GM21619 (cell line): ENCODE measurements at regions not wholly inside any gene's neighbourhood (a gene's known extent, or its start where the extent isn't known, plus 50 kb on each side); places are given as distances from the start of the nearest gene placed in this dataset.

Experiments
- ATAC-seq: cut with Tn5 transposase; IDR thresholded peaks from one replicate; pipeline ENCODE4 v1.9.1; 2021; ENCODE audit not compliant: unreplicated experiment

DNA sequence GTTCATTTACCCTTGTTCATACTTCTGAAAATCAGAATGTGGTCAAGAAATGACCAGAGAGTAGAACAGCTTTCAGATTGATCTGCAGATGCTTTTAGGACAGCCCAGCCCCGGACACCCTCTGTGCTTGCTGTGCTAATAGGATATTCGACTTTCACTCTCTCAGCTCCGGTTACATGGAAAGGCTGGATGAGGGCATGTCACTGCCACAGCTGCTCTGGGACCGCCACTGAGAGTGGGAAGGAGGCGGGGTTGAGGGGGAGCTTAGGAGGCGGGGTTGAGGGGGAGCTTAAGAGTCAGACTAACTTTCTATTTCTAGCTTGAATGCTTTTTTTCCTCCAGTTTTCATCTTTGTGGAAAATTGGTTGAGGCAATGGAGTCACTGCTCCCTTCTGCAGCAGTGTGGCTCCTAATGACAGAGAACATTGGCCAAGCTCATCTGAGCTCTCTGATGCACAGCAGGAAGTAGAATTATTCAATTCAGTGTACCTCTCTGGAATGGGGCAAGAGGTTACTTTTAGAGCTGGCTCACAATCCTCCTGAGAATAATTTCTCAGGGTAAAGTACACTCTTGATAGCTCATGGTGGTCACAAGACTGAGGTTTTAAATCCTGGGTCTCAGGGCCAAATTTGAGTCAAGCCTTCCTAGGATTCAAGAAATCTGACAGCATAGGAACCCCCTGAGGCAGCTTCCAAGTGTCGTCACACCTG is 74.6 kb upstream of the NPAS1 start:
- ATAC-seq = no peak

- ATAC-seq = no peak
These were observed 73.7 kb upstream of the NPAS1 start for GRCh38 chr19:46945694-46946489.

GRCh38 chr19:46946611-46947238 is 72.9 kb upstream of the NPAS1 start:
- no peak for ATAC-seq

DNA sequence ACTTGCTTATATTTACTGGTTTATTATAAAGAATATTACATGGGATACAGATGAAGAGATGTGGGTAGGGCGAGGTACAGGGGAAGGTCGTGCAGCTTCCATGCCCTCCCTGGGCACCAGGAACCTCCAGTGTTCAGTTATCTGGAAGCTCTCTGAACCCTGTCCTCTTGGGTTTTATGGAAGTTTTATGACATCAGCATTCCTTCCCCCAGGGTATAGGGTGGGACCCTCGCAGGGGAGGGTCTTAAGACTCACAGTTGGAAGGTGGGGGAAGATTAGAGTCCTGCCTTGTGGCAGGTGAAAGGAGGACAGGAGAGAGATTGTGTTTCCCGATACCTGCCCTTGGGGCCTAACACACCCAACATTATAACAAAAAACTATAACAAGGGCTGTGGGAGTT is 71.8 kb upstream of the NPAS1 start:
- ATAC-seq = no peak

GRCh38 chr19:46950526-46951170 is 69.0 kb upstream of the NPAS1 start:
- no peak for ATAC-seq

- ATAC-seq = no peak
These were observed 68.3 kb upstream of the NPAS1 start for GRCh38 chr19:46951171-46951986.

DNA sequence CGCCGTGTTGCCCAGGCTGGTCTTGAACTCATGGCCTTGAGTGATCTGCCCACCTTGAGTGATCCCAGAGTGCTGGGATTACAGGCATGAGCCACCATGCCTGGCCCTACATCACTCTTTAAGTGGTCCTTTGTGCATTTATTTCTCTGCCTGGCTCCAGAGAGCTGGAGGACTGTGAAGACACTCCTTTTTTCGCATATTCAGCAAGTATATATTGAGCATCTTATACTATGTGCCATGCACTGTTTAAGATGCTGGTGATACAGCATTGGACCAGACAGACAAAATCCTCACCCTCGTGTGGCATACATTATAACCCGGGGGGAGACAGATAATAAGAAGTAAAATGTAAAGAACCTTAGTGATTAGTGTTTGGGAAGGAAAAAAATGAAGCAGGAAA is 66.8 kb upstream of the NPAS1 start:
- ATAC-seq = no peak

DNA sequence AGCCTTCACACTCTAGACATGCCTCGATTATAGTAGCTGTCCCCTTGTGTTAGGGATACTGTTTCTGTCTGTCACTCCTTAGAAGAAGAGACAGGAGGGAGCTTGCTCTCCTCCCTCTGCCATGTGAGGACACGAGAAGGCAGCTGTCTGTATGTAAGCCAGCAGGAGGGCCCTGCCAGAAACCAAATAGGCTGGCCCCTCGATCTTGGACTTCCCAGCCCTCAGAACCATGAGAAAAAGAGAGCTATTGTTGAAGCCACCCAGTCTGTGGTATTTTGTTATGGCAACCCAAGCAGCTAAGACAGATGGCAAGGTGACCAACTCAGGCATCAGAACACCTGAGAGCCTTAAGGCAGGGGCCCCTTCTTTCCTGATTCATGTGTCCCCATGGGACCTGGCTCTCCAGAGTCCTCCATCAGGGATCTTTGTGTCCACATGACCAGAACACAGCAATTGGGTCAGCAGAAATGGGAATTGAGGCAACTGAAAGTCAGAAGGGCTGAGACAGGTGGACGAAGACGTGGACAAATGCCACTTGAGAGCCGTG is 65.6 kb upstream of the NPAS1 start:
- no peak for ATAC-seq

DNA sequence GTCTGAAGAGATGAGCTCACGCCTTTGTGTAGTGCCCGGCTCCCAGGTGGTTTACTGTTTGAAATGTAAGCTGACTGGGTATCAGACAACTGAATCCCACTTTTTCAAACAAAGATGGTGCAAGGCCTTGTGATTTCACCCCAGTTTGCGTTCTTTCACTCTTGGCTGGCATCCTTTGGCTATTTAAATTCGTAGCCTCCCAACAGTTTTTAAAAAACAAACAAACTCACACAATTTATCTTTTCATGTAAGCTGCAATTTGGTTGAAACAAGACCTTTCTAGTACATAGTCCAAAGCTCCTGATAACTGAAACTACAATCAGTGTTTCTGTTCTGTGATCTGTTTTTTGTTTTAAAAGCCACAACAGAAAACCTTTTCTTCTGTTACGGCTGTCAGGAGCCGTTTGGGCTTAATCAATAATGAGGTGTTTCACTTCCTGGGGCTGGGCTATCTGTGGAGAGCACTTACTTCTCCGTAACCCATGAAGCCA is 65.1 kb upstream of the NPAS1 start:
- ATAC-seq = no peak

- ATAC-seq = no peak
These were observed 64.4 kb upstream of the NPAS1 start for GRCh38 chr19:46954993-46955812.

- ATAC-seq = no peak
These were observed 63.7 kb upstream of the NPAS1 start for GRCh38 chr19:46955813-46956371.

GRCh38 chr19:46958532-46958931 is 61.1 kb upstream of the NPAS1 start:
- no peak for ATAC-seq

GRCh38 chr19:46959894-46960556 is 59.6 kb upstream of the NPAS1 start:
- no peak for ATAC-seq

DNA sequence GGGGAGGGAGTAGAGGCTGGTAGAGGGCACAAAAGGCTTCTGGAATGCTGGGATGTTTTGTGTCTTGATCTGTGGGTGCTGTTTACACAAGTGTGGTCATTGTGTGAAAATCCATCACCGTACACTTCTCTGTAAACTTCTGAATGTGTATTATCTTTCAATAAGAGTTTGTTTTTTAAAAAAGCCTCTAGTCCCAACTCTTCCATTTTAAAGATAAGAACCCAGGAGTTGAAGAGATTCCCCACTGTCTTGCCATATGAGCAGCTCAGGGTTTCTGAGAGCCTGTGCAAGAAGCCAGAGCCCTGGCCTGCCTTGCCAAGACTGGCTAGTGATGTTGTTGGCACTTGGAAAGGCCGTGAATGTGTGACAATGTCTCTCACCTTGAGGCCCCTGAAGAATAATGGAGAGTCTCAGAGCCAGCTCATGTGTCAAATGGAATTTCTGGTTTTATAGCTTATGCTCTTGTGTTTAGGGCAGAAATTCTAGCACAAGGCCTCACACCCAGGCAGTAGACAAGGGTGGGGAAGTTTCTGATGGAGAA is 57.5 kb upstream of the NPAS1 start:
- ATAC-seq = no peak

GRCh38 chr19:46963093-46963734 is 56.4 kb upstream of the NPAS1 start:
- no peak for ATAC-seq

DNA sequence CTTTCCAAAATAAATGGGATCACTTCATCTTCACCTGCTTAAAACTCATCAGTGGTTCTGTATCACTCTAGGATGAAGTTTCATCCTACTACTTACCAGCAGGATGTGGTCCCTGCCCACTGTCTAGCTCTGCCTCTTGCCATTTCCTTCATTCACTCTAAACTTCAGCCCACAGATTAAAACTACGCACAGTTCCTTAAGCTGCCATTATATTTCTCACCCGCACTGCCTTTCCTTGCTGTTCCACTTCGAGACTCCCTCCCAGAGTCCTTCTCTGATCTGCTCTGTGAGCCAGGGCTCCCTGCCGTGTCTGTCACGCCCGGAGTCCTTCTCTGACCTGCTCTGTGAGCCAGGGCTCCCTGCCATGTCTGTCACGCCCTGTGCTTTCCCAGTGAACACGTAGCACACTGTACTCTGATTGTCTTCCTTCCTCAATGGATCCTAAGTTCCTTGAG is 52.0 kb upstream of the NPAS1 start:
- no peak for ATAC-seq
